ENCODE measurements at regions not wholly inside any gene's neighbourhood (a gene's known extent, or its start where the extent isn't known, plus 50 kb on each side); places are given as distances from the start of the nearest gene placed in this dataset.

DNA sequence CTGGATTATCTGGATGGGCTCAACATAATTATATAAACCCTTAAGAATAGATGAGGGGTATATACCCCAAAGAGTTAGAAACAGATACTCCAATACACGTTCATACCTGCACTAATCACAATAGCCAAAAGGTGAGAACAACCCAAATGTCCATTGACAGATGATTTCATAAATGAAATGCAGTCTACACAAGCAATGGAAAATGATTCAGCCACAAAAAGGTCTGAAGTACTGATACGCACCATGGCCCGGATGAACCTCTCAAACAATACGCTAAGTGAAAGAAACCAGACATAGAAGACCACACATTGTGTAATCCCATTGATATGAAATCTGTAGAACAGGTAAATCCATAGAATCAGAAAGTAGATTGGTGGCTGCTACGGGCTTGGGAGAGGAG is 316.8 kb downstream of the LPIN1 start:
- DNase-seq (no peak), ATAC-seq (ENCODE audit: low read depth in 2 of 2) (no peak)
- H3K27me3 ChIP-seq (ENCODE audit: control insufficient read depth, insufficient read depth, low read length): peaks cover 2% of the 10 kb centered on the region
- Mint-ChIP-seq H3K36me3 (no peaks in the 10 kb centered on the region), H3K27ac (no peak overlapping the region), H3K4me1 (peaks cover 0 to 6% (median 3%) of the 10 kb centered on the region in 4 donors), H3K27me3 (peaks cover 21% of the 10 kb centered on the region), H3K4me3 (no peak overlapping the region), H3K9me3 (peaks cover 0 to 1% (median 0%) of the 10 kb centered on the region in 7 donors)
- no peaks in the 10 kb centered on the region for H3K36me3 ChIP-seq (ENCODE audit: control insufficient read depth, insufficient read depth, low read length)
- H3K4me3 ChIP-seq (ENCODE audit: low read depth, low read length): no peak overlapping the region
- H3K4me1 ChIP-seq (ENCODE audit: control insufficient read depth, insufficient read depth, low read length, poor library complexity, severe bottlenecking): no peaks in the 10 kb centered on the region
- H3K27ac ChIP-seq (ENCODE audit: insufficient read depth, low read length, poor library complexity, severe bottlenecking): no peak overlapping the region
- no peaks in the 10 kb centered on the region for H3K9me3 ChIP-seq (ENCODE audit: control insufficient read depth in 2 of 2, low read length in 2 of 2)

DNA sequence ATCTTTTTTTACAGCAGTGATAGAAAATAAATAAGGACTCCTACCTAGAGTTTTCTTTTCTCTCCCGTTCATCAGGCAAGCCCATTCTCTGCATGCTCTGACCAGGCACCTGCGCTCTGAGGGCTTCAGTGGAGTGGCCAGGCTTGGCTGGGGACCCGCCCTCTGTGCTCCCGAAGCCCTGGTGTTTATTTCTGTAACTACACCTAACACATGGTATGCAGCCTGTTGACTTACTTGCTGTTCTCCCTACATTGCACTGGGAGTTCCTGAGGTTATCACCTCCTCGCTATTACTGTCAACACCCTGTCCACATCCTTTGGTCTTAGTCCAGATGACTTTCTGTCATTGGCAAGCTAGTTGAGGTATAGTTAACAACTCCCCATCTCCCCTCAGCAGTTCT is 317.7 kb downstream of the LPIN1 start:
- Mint-ChIP-seq H3K36me3 (no peaks in the 10 kb centered on the region), H3K9me3 (peaks cover 0 to 1% (median 0%) of the 10 kb centered on the region in 7 donors), H3K4me1 (peaks cover 0 to 6% (median 3%) of the 10 kb centered on the region in 4 donors), H3K27me3 (peaks cover 16% of the 10 kb centered on the region), H3K4me3 (no peak overlapping the region), H3K27ac (no peak overlapping the region)
- Histone ChIP-seq H3K4me3 (ENCODE audit: low read depth, low read length) (no peak overlapping the region), H3K36me3 (ENCODE audit: control insufficient read depth, insufficient read depth, low read length) (no peaks in the 10 kb centered on the region), H3K9me3 (ENCODE audit: control insufficient read depth in 2 of 2, low read length in 2 of 2) (no peaks in the 10 kb centered on the region), H3K27ac (ENCODE audit: insufficient read depth, low read length, poor library complexity, severe bottlenecking) (no peak overlapping the region), H3K4me1 (ENCODE audit: control insufficient read depth, insufficient read depth, low read length, poor library complexity, severe bottlenecking) (no peaks in the 10 kb centered on the region), H3K27me3 (ENCODE audit: control insufficient read depth, insufficient read depth, low read length) (peaks cover 2% of the 10 kb centered on the region)
- DNase-seq: no peak
- no peak for ATAC-seq (ENCODE audit: low read depth in 2 of 2)

DNA sequence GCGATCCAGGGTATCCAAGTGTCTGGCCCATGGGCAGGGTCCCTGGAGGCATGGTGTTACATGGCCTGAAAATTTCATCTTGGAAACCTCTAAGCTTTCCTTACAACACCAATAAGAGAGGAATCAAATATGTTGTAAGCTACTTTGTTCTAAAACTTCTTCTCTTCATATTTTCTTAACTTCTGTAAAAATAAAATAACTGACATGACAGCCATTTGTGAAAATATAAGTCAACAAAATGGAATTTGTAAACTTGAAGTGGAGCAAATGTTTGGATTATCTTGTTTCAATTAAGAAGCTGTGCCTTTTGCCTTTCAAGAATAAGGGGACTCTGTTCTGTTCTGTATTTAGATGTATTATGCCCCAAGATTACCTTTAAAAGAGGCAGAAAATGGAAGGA is 319.7 kb downstream of the LPIN1 start:
- ATAC-seq (ENCODE audit: low read depth in 2 of 2) (no peak), DNase-seq (no peak)
- Histone ChIP-seq H3K4me3 (ENCODE audit: low read depth, low read length) (no peak overlapping the region), H3K4me1 (ENCODE audit: control insufficient read depth, insufficient read depth, low read length, poor library complexity, severe bottlenecking) (no peaks in the 10 kb centered on the region), H3K27ac (ENCODE audit: insufficient read depth, low read length, poor library complexity, severe bottlenecking) (no peak overlapping the region), H3K27me3 (ENCODE audit: control insufficient read depth, insufficient read depth, low read length) (no peaks in the 10 kb centered on the region), H3K36me3 (ENCODE audit: control insufficient read depth, insufficient read depth, low read length) (no peaks in the 10 kb centered on the region), H3K9me3 (ENCODE audit: control insufficient read depth in 2 of 2, low read length in 2 of 2) (no peaks in the 10 kb centered on the region)
- Mint-ChIP-seq H3K9me3 (peaks cover 0 to 2% (median 0%) of the 10 kb centered on the region in 7 donors), H3K4me1 (peaks cover 0 to 11% (median 5%) of the 10 kb centered on the region in 4 donors), H3K27ac (no peak overlapping the region), H3K4me3 (no peak overlapping the region), H3K36me3 (no peaks in the 10 kb centered on the region), H3K27me3 (peaks cover 11% of the 10 kb centered on the region)

DNA sequence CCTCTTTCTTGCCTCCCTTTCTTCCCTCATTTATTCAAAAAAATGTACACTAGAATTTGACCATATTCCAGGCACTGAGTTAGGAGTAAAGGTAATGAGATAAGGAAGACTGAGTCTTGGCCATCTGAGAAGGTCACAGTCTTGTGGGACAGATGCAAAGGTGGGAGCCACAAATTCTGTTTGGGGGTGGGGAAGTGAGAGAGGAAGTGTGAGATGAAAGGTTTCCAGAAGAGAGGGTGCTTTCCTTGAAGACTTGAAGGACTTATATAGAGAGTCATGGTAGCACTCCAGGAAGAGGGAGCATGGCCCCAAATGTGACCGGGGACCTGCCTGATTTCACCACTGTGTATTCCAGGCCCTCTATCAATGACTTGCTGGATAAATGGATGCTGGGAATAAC is 320.6 kb downstream of the LPIN1 start:
- no peaks in the 10 kb centered on the region for H3K27me3 ChIP-seq (ENCODE audit: control insufficient read depth, insufficient read depth, low read length)
- H3K4me3 ChIP-seq (ENCODE audit: low read depth, low read length): no peak overlapping the region
- DNase-seq (no peak), ATAC-seq (ENCODE audit: low read depth in 2 of 2) (no peak)
- H3K9me3 ChIP-seq (ENCODE audit: control insufficient read depth in 2 of 2, low read length in 2 of 2): no peaks in the 10 kb centered on the region
- Mint-ChIP-seq H3K36me3 (no peaks in the 10 kb centered on the region), H3K27me3 (peaks cover 14% of the 10 kb centered on the region), H3K4me1 (peaks cover 0 to 11% (median 5%) of the 10 kb centered on the region in 4 donors), H3K9me3 (peaks cover 0 to 2% (median 0%) of the 10 kb centered on the region in 7 donors), H3K27ac (no peak overlapping the region), H3K4me3 (no peak overlapping the region)
- no peaks in the 10 kb centered on the region for H3K36me3 ChIP-seq (ENCODE audit: control insufficient read depth, insufficient read depth, low read length)
- no peaks in the 10 kb centered on the region for H3K4me1 ChIP-seq (ENCODE audit: control insufficient read depth, insufficient read depth, low read length, poor library complexity, severe bottlenecking)
- no peak overlapping the region for H3K27ac ChIP-seq (ENCODE audit: insufficient read depth, low read length, poor library complexity, severe bottlenecking)

DNA sequence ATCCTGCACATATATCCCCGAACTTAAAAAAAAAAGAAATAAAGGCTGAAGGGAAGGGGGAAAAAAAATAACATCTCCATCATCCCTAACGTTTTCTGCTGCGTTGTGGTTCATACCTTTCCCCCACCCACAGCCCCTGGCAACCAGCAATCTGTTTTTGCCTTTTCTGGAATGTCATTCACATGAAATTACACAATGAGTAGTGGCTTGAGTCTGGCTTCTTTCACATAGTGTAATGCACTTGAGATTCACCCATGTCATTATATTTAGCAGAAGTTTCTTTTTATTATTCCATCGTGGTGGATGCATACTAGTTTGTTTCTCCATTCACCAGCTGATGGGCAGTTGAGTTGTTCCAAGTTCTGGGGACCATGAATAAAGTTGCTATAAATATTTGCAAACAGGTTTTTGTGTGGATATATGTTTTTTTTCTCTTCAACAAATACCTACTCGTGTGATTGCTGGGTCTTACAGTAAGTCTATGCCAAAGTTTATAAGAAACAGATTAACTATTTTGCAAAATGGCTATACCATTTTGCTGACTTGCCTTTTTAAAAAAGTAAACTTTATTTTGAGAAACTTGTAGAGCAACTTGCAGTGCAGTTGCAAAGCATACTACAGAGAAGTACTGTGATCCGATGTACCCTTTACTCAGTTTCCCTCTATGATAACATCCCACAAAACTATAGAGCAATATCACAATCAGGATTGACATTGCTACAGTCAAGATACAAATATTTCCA is 322.5 kb downstream of the LPIN1 start:
- Mint-ChIP-seq H3K27ac (no peak overlapping the region), H3K9me3 (peaks cover 0 to 2% (median 0%) of the 10 kb centered on the region in 7 donors), H3K36me3 (no peaks in the 10 kb centered on the region), H3K27me3 (peaks cover 14% of the 10 kb centered on the region), H3K4me3 (no peak overlapping the region), H3K4me1 (peaks cover 0 to 7% (median 5%) of the 10 kb centered on the region in 4 donors)
- Histone ChIP-seq H3K27me3 (ENCODE audit: control insufficient read depth, insufficient read depth, low read length) (no peaks in the 10 kb centered on the region), H3K36me3 (ENCODE audit: control insufficient read depth, insufficient read depth, low read length) (no peaks in the 10 kb centered on the region), H3K9me3 (ENCODE audit: control insufficient read depth in 2 of 2, low read length in 2 of 2) (no peaks in the 10 kb centered on the region), H3K4me1 (ENCODE audit: control insufficient read depth, insufficient read depth, low read length, poor library complexity, severe bottlenecking) (no peaks in the 10 kb centered on the region), H3K27ac (ENCODE audit: insufficient read depth, low read length, poor library complexity, severe bottlenecking) (no peak overlapping the region), H3K4me3 (ENCODE audit: low read depth, low read length) (no peak overlapping the region)
- ATAC-seq (ENCODE audit: low read depth in 2 of 2) (no peak), DNase-seq (no peak)

DNA sequence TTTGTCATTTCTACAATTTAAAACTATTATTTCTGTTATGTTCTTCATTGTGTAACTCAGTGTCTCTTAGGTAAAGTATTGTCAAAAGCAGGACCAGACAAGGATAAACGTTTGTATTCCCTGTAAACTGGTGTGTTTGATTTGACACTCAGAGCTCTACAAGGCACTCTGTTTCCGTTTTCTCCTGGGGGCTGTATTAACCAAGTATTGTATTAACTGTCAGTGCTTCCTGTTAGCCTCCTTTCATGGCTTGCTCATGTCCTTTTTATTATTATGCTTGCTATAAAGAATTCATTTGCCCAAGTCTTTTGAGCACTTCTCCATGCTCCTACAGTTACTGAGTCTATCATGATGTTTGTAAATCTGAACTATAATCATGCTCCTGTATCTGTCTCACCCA is 323.7 kb downstream of the LPIN1 start:
- H3K27ac ChIP-seq (ENCODE audit: insufficient read depth, low read length, poor library complexity, severe bottlenecking): no peak overlapping the region
- no peaks in the 10 kb centered on the region for H3K27me3 ChIP-seq (ENCODE audit: control insufficient read depth, insufficient read depth, low read length)
- Mint-ChIP-seq H3K4me1 (peaks cover 0 to 7% (median 5%) of the 10 kb centered on the region in 4 donors), H3K36me3 (no peaks in the 10 kb centered on the region), H3K4me3 (no peak overlapping the region), H3K9me3 (peaks cover 0 to 2% (median 0%) of the 10 kb centered on the region in 7 donors), H3K27ac (no peak overlapping the region), H3K27me3 (peaks cover 14% of the 10 kb centered on the region)
- no peaks in the 10 kb centered on the region for H3K36me3 ChIP-seq (ENCODE audit: control insufficient read depth, insufficient read depth, low read length)
- no peak overlapping the region for H3K4me3 ChIP-seq (ENCODE audit: low read depth, low read length)
- no peaks in the 10 kb centered on the region for H3K9me3 ChIP-seq (ENCODE audit: control insufficient read depth in 2 of 2, low read length in 2 of 2)
- ATAC-seq (ENCODE audit: low read depth in 2 of 2) (no peak), DNase-seq (no peak)
- H3K4me1 ChIP-seq (ENCODE audit: control insufficient read depth, insufficient read depth, low read length, poor library complexity, severe bottlenecking): no peaks in the 10 kb centered on the region

DNA sequence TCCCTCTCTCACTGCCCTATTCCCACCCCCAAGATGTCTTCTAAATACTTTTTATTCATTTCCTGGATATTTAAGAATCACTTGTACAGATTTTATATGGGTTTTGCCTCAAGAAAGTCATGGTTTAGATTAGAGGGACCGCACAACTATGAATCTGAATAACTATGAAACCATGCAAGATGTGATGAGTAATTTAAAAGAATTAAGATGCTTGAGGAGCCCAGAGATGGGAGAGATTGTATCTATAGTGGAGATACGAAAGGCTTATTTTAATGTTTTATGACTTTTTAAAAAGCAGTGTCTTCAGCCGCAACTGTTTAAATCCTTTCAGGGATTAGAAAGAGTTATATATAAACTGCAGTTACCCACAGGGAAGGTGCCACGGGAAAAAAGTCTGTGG is 324.1 kb downstream of the LPIN1 start:
- Histone ChIP-seq H3K36me3 (ENCODE audit: control insufficient read depth, insufficient read depth, low read length) (no peaks in the 10 kb centered on the region), H3K9me3 (ENCODE audit: control insufficient read depth in 2 of 2, low read length in 2 of 2) (no peaks in the 10 kb centered on the region), H3K27ac (ENCODE audit: insufficient read depth, low read length, poor library complexity, severe bottlenecking) (no peak overlapping the region), H3K4me1 (ENCODE audit: control insufficient read depth, insufficient read depth, low read length, poor library complexity, severe bottlenecking) (no peaks in the 10 kb centered on the region), H3K4me3 (ENCODE audit: low read depth, low read length) (no peak overlapping the region), H3K27me3 (ENCODE audit: control insufficient read depth, insufficient read depth, low read length) (no peaks in the 10 kb centered on the region)
- H3K4me1 Mint-ChIP-seq: peaks cover 0 to 6% (median 4%) of the 10 kb centered on the region in 4 donors
- DNase-seq: no peak
- H3K27ac Mint-ChIP-seq: no peak overlapping the region
- peaks cover 0 to 2% (median 0%) of the 10 kb centered on the region in 7 donors for H3K9me3 Mint-ChIP-seq
- no peak for ATAC-seq (ENCODE audit: low read depth in 2 of 2)
- peaks cover 14% of the 10 kb centered on the region for H3K27me3 Mint-ChIP-seq
- H3K4me3 Mint-ChIP-seq: no peak overlapping the region
- no peaks in the 10 kb centered on the region for H3K36me3 Mint-ChIP-seq

DNA sequence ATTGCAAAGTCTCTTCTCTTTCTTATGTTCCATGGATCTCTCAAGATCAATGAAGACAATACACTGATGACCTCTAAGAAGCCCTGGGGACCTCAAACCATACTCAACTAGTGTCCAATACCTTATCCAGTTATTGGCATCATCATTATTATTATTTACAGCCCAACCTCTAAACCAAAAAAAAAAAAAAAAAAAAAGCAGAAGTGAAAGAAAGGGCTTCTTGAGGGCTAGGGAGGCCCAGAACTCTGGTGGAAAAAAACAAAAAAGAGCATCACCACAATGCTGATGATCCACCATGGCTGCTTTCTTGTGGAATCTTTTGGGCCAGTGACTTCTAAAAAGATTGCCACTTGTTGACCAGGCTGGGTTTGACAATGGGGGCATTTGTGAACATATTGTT is 324.9 kb downstream of the LPIN1 start:
- Histone ChIP-seq H3K9me3 (ENCODE audit: control insufficient read depth in 2 of 2, low read length in 2 of 2) (no peaks in the 10 kb centered on the region), H3K4me1 (ENCODE audit: control insufficient read depth, insufficient read depth, low read length, poor library complexity, severe bottlenecking) (no peaks in the 10 kb centered on the region), H3K27me3 (ENCODE audit: control insufficient read depth, insufficient read depth, low read length) (no peaks in the 10 kb centered on the region), H3K27ac (ENCODE audit: insufficient read depth, low read length, poor library complexity, severe bottlenecking) (no peak overlapping the region), H3K4me3 (ENCODE audit: low read depth, low read length) (no peak overlapping the region), H3K36me3 (ENCODE audit: control insufficient read depth, insufficient read depth, low read length) (no peaks in the 10 kb centered on the region)
- no peak for DNase-seq
- Mint-ChIP-seq H3K4me3 (no peak overlapping the region), H3K36me3 (no peaks in the 10 kb centered on the region), H3K9me3 (peaks cover 0 to 2% (median 0%) of the 10 kb centered on the region in 7 donors), H3K27me3 (peaks cover 15% of the 10 kb centered on the region), H3K27ac (no peak overlapping the region), H3K4me1 (peaks cover 0 to 8% (median 4%) of the 10 kb centered on the region in 4 donors)
- no peak for ATAC-seq (ENCODE audit: low read depth in 2 of 2)

All from CD4-positive, CD25-positive, alpha-beta regulatory T cell (primary cell).